SH-SY5Y (cell line): ENCODE measurements at regions not wholly inside any gene's neighbourhood (a gene's known extent, or its start where the extent isn't known, plus 50 kb on each side); places are given as distances from the start of the nearest gene placed in this dataset.

Source experiments
- GATA2 ChIP-seq: IDR thresholded peaks from 2 replicates; pipeline ENCODE4 v1.6.1; 2011; ENCODE audit warnings: mild to moderate bottlenecking, low read depth, low read length
- GATA3 ChIP-seq: IDR thresholded peaks from 2 replicates; pipeline ENCODE4 v1.6.1; 2011; ENCODE audit warnings: low read depth, mild to moderate bottlenecking, low read length, moderate library complexity

GRCh38 chr19:31402529-31403316, 53.5 kb upstream of the TSHZ3 start:
- TF ChIP-seq GATA3 (no peak), GATA2 (no peak)

GRCh38 chr19:31406106-31406505, 56.9 kb upstream of the TSHZ3 start:
- TF ChIP-seq GATA2 (no peak), GATA3 (no peak)

GRCh38 chr19:31408460-31409124, 59.4 kb upstream of the TSHZ3 start:
- TF ChIP-seq GATA2, result no peak
- TF ChIP-seq GATA3, result no peak

- TF ChIP-seq GATA3 (no peak), GATA2 (no peak)
Measured at GRCh38 chr19:31413353-31413752, 64.1 kb upstream of the TSHZ3 start.

- TF ChIP-seq GATA2, result no peak
- TF ChIP-seq GATA3, result no peak
Measured at GRCh38 chr19:31415322-31415721, 66.1 kb upstream of the TSHZ3 start.

GRCh38 chr19:31416548-31416947, 67.3 kb upstream of the TSHZ3 start:
- TF ChIP-seq GATA2 (no peak), GATA3 (no peak)

GRCh38 chr19:31418055-31418454, 68.8 kb upstream of the TSHZ3 start:
- TF ChIP-seq GATA3, result no peak
- TF ChIP-seq GATA2, result no peak

GRCh38 chr19:31418692-31419430, 69.6 kb upstream of the TSHZ3 start:
- TF ChIP-seq GATA2, result no peak
- no peak for TF ChIP-seq GATA3

- no peak for TF ChIP-seq GATA3
- TF ChIP-seq GATA2, result no peak
Measured at GRCh38 chr19:31419871-31420445, 70.7 kb upstream of the TSHZ3 start.

GRCh38 chr19:31421082-31421481, 71.8 kb upstream of the TSHZ3 start:
- TF ChIP-seq GATA2 (no peak), GATA3 (no peak)

GRCh38 chr19:31421856-31422255, 72.6 kb upstream of the TSHZ3 start:
- TF ChIP-seq GATA3 (no peak), GATA2 (no peak)

GRCh38 chr19:31423896-31424295, 74.7 kb upstream of the TSHZ3 start:
- TF ChIP-seq GATA2 (no peak), GATA3 (no peak)

- no peak for TF ChIP-seq GATA3
- TF ChIP-seq GATA2, result no peak
Measured at GRCh38 chr19:31424861-31425620, 75.8 kb upstream of the TSHZ3 start.

- TF ChIP-seq GATA2 (no peak), GATA3 (no peak)
Measured at GRCh38 chr19:31427857-31428256, 78.6 kb upstream of the TSHZ3 start.

- TF ChIP-seq GATA3 (no peak), GATA2 (no peak)
Measured at GRCh38 chr19:31430381-31430780, 81.1 kb upstream of the TSHZ3 start.
